ENCODE measurements at regions not wholly inside any gene's neighbourhood (a gene's known extent, or its start where the extent isn't known, plus 50 kb on each side); places are given as distances from the start of the nearest gene placed in this dataset.

DNA sequence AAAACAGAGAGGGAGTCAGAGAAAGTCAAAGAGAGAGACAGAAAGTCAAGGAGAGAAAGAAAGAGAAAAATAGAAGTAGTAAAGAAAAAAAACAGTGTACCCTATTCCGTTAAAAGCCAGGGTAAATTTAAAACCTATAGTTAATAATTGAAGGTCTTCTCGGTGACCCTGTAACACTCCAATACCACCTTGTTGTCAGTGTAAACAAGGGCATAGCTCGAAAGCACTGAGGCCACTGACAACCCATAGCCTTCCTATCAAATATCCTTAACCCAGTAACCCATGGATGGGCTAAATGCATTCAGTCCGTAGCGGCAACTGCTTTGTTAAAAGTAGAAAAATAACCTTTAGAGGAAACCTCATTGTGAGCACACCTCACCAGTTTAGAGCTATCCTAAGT is 100.4 kb downstream of the ZNF467 start:
- H3K27ac ChIP-seq = no peak overlapping the region
- no peaks in the 10 kb centered on the region for H3K9me2 ChIP-seq (ENCODE audit: insufficient read depth)
- H4K20me1 ChIP-seq (ENCODE audit: insufficient read depth) = no peaks in the 10 kb centered on the region
- peaks cover 16% of the 10 kb centered on the region for H3F3A ChIP-seq (ENCODE audit: insufficient read depth, low read depth)
- H3K36me3 ChIP-seq (ENCODE audit: low read depth) = no peaks in the 10 kb centered on the region
- peaks cover 21% of the 10 kb centered on the region for H3K4me1 ChIP-seq (replicated peaks; ENCODE audit: insufficient read depth)
- no peak overlapping the region for H2AFZ ChIP-seq
- no peak for DNase-seq
- no peaks in the 10 kb centered on the region for H3K79me2 ChIP-seq (ENCODE audit: low read depth)
- ChIA-PET CTCF (no interaction called here), POLR2A (ENCODE audit: unreplicated experiment) (no interaction called here)
- H3K9me3 ChIP-seq (ENCODE audit: insufficient read depth, low read depth) = no peaks in the 10 kb centered on the region
- no peak overlapping the region for H3K4me3 ChIP-seq
- H3K4me2 ChIP-seq = no peak overlapping the region
- intact Hi-C loops (cut with micrococcal nuclease; ENCODE audit: unreplicated experiment) = no loop called here
- no TSS peak for BruUV-seq (replicated peaks)
- no peaks in the 10 kb centered on the region for H3K27me3 ChIP-seq (ENCODE audit: insufficient read depth, low read depth)
- TF ChIP-seq EZH2 (IDR thresholded peaks at IDR 0.05; ENCODE audit: low read depth) (no peak), CTCF (conservative IDR thresholded peaks at IDR 0.05) (no peak)

DNA sequence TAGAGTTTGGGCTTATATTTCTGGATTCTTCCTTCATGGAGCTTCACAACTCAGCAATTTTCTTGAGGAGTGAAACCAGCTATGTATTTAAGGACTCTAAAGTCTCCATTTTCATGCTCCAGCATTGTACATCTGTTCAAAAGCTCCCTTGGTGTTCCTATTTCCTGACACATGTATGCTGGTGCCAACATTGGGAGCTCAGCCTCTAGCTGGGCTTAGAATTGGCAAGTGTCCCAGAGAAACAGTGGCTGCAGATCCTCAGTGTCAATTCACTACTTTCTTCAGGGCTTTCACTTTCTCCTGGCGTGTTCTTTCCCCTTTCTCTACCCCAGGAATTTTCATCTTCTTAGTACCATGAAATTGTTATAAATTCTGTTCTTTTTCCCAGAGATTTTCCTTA is 103.1 kb downstream of the ZNF467 start:
- TF ChIP-seq EZH2 (IDR thresholded peaks at IDR 0.05; ENCODE audit: low read depth) = no peak
- no peak for TF ChIP-seq CTCF (conservative IDR thresholded peaks at IDR 0.05)
- H3K36me3 ChIP-seq (ENCODE audit: low read depth) = no peaks in the 10 kb centered on the region
- no peak overlapping the region for H2AFZ ChIP-seq
- peaks cover 16% of the 10 kb centered on the region for H3K4me1 ChIP-seq (replicated peaks; ENCODE audit: insufficient read depth)
- intact Hi-C loops (cut with micrococcal nuclease; ENCODE audit: unreplicated experiment) = loop anchor here (1.0 kb wide), 1 partner anchor 71 kb away; no protein-coding TSS in a partner anchor
- BruUV-seq (replicated peaks) = no TSS peak
- H3K4me3 ChIP-seq = no peak overlapping the region
- no peaks in the 10 kb centered on the region for H3K9me2 ChIP-seq (ENCODE audit: insufficient read depth)
- H3K27ac ChIP-seq = no peak overlapping the region
- no peak overlapping the region for H3K4me2 ChIP-seq
- DNase-seq = no peak
- CTCF ChIA-PET = interaction anchor here (0.6 to 0.7 kb wide), 2 partner anchors 45 to 72 kb away, joined by 3 to 5 read pairs; no protein-coding TSS in a partner anchor
- no peaks in the 10 kb centered on the region for H3K79me2 ChIP-seq (ENCODE audit: low read depth)
- no peaks in the 10 kb centered on the region for H4K20me1 ChIP-seq (ENCODE audit: insufficient read depth)
- H3F3A ChIP-seq (ENCODE audit: insufficient read depth, low read depth) = peaks cover 13% of the 10 kb centered on the region
- H3K9me3 ChIP-seq (ENCODE audit: insufficient read depth, low read depth) = no peaks in the 10 kb centered on the region
- POLR2A ChIA-PET (ENCODE audit: unreplicated experiment) = interaction anchor here (0.5 kb wide), 1 partner anchor 56 kb away, joined by 3 read pairs; no protein-coding TSS in a partner anchor
- H3K27me3 ChIP-seq (ENCODE audit: insufficient read depth, low read depth) = no peaks in the 10 kb centered on the region

GRCh38 chr7:149669121-149669818 is 104.1 kb downstream of the ZNF467 start:
- no peaks in the 10 kb centered on the region for H4K20me1 ChIP-seq (ENCODE audit: insufficient read depth)
- no peak overlapping the region; the same call in 1 of the 2 replicates for H2AFZ ChIP-seq
- no peaks in the 10 kb centered on the region for H3K9me3 ChIP-seq (ENCODE audit: insufficient read depth, low read depth)
- no peak overlapping the region for H3K4me3 ChIP-seq
- no peak for DNase-seq
- TF ChIP-seq EZH2 (IDR thresholded peaks at IDR 0.05; ENCODE audit: low read depth) (no peak), CTCF (conservative IDR thresholded peaks at IDR 0.05) (peak; percentile 69)
- ChIA-PET CTCF (interaction anchor here (0.8 kb wide), 1 partner anchor 35 kb away, joined by 4 read pairs; no protein-coding TSS in a partner anchor), POLR2A (ENCODE audit: unreplicated experiment) (no interaction called here)
- intact Hi-C loops (cut with micrococcal nuclease; ENCODE audit: unreplicated experiment) = no loop called here
- no peaks in the 10 kb centered on the region for H3K79me2 ChIP-seq (ENCODE audit: low read depth)
- peaks cover 6% of the 10 kb centered on the region for H3K4me1 ChIP-seq (replicated peaks; ENCODE audit: insufficient read depth)
- no peaks in the 10 kb centered on the region for H3K36me3 ChIP-seq (ENCODE audit: low read depth)
- no TSS peak for BruUV-seq (replicated peaks)
- no peaks in the 10 kb centered on the region for H3K9me2 ChIP-seq (ENCODE audit: insufficient read depth)
- no peak overlapping the region for H3K27ac ChIP-seq
- H3F3A ChIP-seq (ENCODE audit: insufficient read depth, low read depth) = peaks cover 3% of the 10 kb centered on the region; the same call in 1 of the 2 replicates
- peak overlapping the region; percentile 26 for H3K4me2 ChIP-seq
- no peaks in the 10 kb centered on the region for H3K27me3 ChIP-seq (ENCODE audit: insufficient read depth, low read depth)
